RWPE1 (cell line): ENCODE measurements at regions not wholly inside any gene's neighbourhood (a gene's known extent, or its start where the extent isn't known, plus 50 kb on each side); places are given as distances from the start of the nearest gene placed in this dataset.
A peak's percentile ranks its signal among the peaks of the same experiment; 100 is the strongest.

Source experiments
- CTCF ChIA-PET: fragments of 350-600 bp; sonication (Branson Sonifier 250); formaldehyde crosslinking; extraction: SDS; loops from one replicate; lab custom pipeline; 2021; lab: Yijun Ruan, JAX
- POLR2A ChIA-PET: fragments of 400-600 bp; formaldehyde crosslinking; extraction: SDS; loops from one replicate; lab custom pipeline; 2020; ENCODE audit warnings: antibody characterized with exemption; ENCODE audit not compliant: low non-redundant PET; lab: Yijun Ruan, JAX
- DNase-seq: peaks from one replicate; pipeline ENCODE4 v3.0.0; 2012; ENCODE audit warnings: low spot score
- H3K27ac ChIP-seq: fragments of 450-650 bp; 2 replicates; pipeline ENCODE4 v1.5.1; 2017
- CTCF ChIP-seq: fragments of 450-650 bp; conservative IDR thresholded peaks from 2 replicates; pipeline ENCODE4 v1.5.1; 2017; ENCODE audit warnings: low read depth, mild to moderate bottlenecking

GRCh38 chr20:47418069-47418757, 61.7 kb upstream of the ZMYND8 start:
- ChIA-PET POLR2A (interaction anchor here (1.0 kb wide), 1 partner anchor 15 kb away, joined by 7 read pairs; no protein-coding TSS in a partner anchor), CTCF (no interaction called here)
- DNase-seq = peak; percentile 34
- TF ChIP-seq CTCF = no peak
- H3K27ac ChIP-seq = no peak overlapping the region

DNA sequence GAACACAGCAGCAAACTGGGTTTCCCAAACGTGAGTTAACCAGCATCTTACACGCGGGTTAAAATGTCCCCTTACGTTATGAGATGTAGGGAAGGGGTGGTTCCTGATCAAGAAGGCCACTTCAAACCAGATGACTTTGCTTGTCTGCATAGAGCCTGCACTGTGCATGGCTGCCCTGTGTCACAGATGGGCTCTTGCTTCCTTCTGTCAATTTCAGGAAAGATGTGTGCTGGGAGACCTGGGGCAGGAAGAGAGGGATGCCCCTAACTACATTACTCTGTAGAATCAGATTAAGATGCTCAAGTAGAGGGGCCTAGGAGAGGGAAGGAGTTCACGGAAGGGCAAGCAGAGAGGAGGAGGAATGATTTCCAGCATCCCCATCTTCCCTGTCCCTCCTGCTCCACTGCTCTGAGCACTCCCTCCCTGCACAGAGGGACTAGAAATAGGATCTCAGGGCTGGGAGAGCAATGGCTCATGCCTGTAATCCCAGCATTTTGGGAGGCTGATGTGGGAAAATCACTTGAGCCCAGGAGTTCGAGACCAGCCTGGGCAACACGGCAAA, 63.5 kb upstream of the ZMYND8 start:
- no peak for DNase-seq
- TF ChIP-seq CTCF = no peak
- ChIA-PET CTCF (interaction anchor here (0.7 to 1.1 kb wide), 3 partner anchors 10 to 212 kb away, joined by 3 to 6 read pairs (median 4); partner anchors contain the start of gene NCOA3), POLR2A (interaction anchor here (0.6 to 0.7 kb wide), 2 partner anchors 681 to 1262 kb away, joined by 5 to 7 read pairs; no protein-coding TSS in a partner anchor)
- no peak overlapping the region for H3K27ac ChIP-seq

GRCh38 chr20:47421076-47421475, 64.6 kb upstream of the ZMYND8 start:
- no peak overlapping the region for H3K27ac ChIP-seq
- POLR2A ChIA-PET = interaction anchor here (0.6 kb wide), 1 partner anchor 682 kb away, joined by 7 read pairs; no protein-coding TSS in a partner anchor
- no peak for TF ChIP-seq CTCF
- CTCF ChIA-PET = interaction anchor here (0.6 to 1.1 kb wide), 4 partner anchors 9 to 213 kb away, joined by 3 to 6 read pairs (median 4); partner anchors contain the start of gene NCOA3
- DNase-seq = no peak

DNA sequence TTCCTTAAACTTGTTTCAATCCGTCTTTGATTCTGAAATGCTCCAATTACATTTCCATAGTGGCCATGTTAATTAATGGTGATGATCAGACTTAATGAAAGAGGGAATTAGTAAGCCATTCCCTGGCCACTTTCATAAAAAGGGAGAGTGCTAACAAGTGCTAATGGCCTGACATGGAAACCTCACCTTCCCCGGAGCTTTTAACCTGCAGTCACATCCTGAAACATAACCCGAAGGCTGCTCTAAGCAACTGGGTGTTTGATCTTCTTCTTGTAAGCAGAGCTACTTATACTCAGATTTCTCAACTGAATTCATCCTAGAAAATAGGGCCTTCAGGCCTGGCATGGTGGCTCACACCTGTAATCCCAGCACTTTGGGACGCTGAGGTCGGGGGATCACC, 67.1 kb upstream of the ZMYND8 start:
- CTCF ChIA-PET = interaction anchor here (0.6 kb wide), 1 partner anchor 90 kb away, joined by 3 read pairs; no protein-coding TSS in a partner anchor
- POLR2A ChIA-PET = no interaction called here
- no peak overlapping the region for H3K27ac ChIP-seq
- DNase-seq = no peak
- TF ChIP-seq CTCF = no peak

DNA sequence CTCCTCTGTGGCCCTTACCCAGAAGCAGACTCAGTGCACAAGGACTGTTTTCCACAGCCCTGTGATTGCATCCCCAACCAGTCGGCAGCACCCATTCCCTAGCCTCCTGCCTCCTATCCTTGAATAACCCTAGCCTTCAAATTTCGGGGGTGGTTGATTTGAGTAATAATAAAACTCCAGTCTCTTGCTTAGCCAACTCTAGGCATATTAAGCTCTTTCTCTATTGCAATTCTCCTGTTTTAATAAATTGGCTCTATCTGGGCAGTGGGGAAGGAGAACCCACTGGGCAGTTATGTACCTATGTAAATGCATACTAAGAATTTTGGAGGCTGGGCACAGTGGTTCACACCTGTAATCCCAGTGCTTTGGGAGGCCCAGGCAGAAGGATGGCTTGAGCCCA, 70.6 kb upstream of the ZMYND8 start:
- ChIA-PET POLR2A (no interaction called here), CTCF (no interaction called here)
- H3K27ac ChIP-seq = no peak overlapping the region
- no peak for DNase-seq
- no peak for TF ChIP-seq CTCF

GRCh38 chr20:47427746-47428145, 71.2 kb upstream of the ZMYND8 start:
- DNase-seq = no peak
- ChIA-PET POLR2A (no interaction called here), CTCF (no interaction called here)
- no peak for TF ChIP-seq CTCF
- H3K27ac ChIP-seq = no peak overlapping the region
